ENCODE measurements at regions not wholly inside any gene's neighbourhood (a gene's known extent, or its start where the extent isn't known, plus 50 kb on each side); places are given as distances from the start of the nearest gene placed in this dataset.

DNA sequence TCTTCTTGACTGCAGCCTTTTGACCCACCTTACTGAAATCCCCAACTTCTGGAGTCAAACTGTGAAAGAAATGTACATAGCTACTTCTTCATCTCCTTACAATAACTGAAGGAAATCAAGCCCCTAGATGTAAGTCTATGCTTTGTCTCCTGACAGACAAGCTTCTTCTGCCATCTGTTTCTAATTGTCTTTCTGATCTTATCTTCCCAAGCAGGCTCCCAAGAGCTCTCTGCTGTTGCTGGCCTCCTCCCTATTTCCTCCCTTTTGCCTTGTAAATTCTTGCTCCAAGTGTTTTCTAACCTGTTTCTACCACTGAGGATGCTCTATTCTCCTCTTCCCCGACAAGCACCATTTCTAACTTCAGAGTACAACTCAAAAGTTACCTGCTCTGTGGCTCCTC, 77.4 kb upstream of the OSR1 start:
- TF ChIP-seq SUZ12 (IDR thresholded peaks at IDR 0.05; ENCODE audit: extremely low read depth, insufficient read depth, insufficient read length), result no peak
- TF ChIP-seq YY1 (IDR thresholded peaks at IDR 0.05; ENCODE audit: insufficient read depth, insufficient read length), result no peak
- TF ChIP-seq ZNF274 (IDR thresholded peaks at IDR 0.05; ENCODE audit: low read depth, low read length), result no peak
- no peaks in the 10 kb centered on the region for H3K27me3 ChIP-seq (ENCODE audit: insufficient read depth, insufficient read length)
- no peaks in the 10 kb centered on the region for H3K36me3 ChIP-seq (ENCODE audit: insufficient read depth, insufficient read length, low read length)
- DNase-seq (ENCODE audit: low read depth, low spot score), result no peak
- no peaks in the 10 kb centered on the region for H3K9me3 ChIP-seq (ENCODE audit: insufficient read depth, low read length)
- H3K4me3 ChIP-seq (ENCODE audit: insufficient read length, low read depth), result no peak overlapping the region
- H3K4me1 ChIP-seq (ENCODE audit: insufficient read depth, insufficient read length), result no peaks in the 10 kb centered on the region
- H3K9ac ChIP-seq (ENCODE audit: insufficient read length, low read depth), result no peak overlapping the region

DNA sequence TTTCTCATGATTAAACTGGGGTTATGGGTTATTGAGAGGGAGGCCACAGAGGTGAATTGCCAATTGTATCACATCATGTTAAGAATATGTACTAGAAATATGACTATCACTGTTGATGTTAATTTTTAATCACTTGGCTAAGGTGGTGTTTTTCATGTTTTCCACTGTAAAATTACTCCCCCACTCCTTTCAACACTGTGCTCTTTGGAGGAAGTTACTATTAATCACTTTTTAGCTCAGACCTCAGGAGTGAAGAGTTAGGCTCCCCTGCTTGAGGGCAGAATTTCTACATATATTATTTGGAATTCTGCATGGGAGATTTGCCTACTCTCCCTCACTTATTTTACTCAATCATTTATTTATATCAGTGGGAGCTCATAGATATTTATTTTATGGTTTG, 76.0 kb upstream of the OSR1 start:
- no peak for TF ChIP-seq SUZ12 (IDR thresholded peaks at IDR 0.05; ENCODE audit: extremely low read depth, insufficient read depth, insufficient read length)
- TF ChIP-seq ZNF274 (IDR thresholded peaks at IDR 0.05; ENCODE audit: low read depth, low read length), result no peak
- no peak for TF ChIP-seq YY1 (IDR thresholded peaks at IDR 0.05; ENCODE audit: insufficient read depth, insufficient read length)
- Histone ChIP-seq H3K36me3 (ENCODE audit: insufficient read depth, insufficient read length, low read length) (no peaks in the 10 kb centered on the region), H3K9ac (ENCODE audit: insufficient read length, low read depth) (no peak overlapping the region), H3K27me3 (ENCODE audit: insufficient read depth, insufficient read length) (no peaks in the 10 kb centered on the region), H3K9me3 (ENCODE audit: insufficient read depth, low read length) (no peaks in the 10 kb centered on the region), H3K4me1 (ENCODE audit: insufficient read depth, insufficient read length) (no peaks in the 10 kb centered on the region), H3K4me3 (ENCODE audit: insufficient read length, low read depth) (no peak overlapping the region)
- no peak for DNase-seq (ENCODE audit: low read depth, low spot score)

- H3K36me3 ChIP-seq (ENCODE audit: insufficient read depth, insufficient read length, low read length), result no peaks in the 10 kb centered on the region
- DNase-seq (ENCODE audit: low read depth, low spot score), result no peak
- H3K4me1 ChIP-seq (ENCODE audit: insufficient read depth, insufficient read length), result no peaks in the 10 kb centered on the region
- H3K4me3 ChIP-seq (ENCODE audit: insufficient read length, low read depth), result no peak overlapping the region
- H3K9me3 ChIP-seq (ENCODE audit: insufficient read depth, low read length), result no peaks in the 10 kb centered on the region
- H3K27me3 ChIP-seq (ENCODE audit: insufficient read depth, insufficient read length), result no peaks in the 10 kb centered on the region
- no peak overlapping the region for H3K9ac ChIP-seq (ENCODE audit: insufficient read length, low read depth)
- TF ChIP-seq SUZ12 (IDR thresholded peaks at IDR 0.05; ENCODE audit: extremely low read depth, insufficient read depth, insufficient read length) (no peak), ZNF274 (IDR thresholded peaks at IDR 0.05; ENCODE audit: low read depth, low read length) (no peak), YY1 (IDR thresholded peaks at IDR 0.05; ENCODE audit: insufficient read depth, insufficient read length) (no peak)
Observed at GRCh38 chr2:19426941-19427340, 68.5 kb upstream of the OSR1 start.

GRCh38 chr2:19426144-19426543, 67.7 kb upstream of the OSR1 start:
- TF ChIP-seq YY1 (IDR thresholded peaks at IDR 0.05; ENCODE audit: insufficient read depth, insufficient read length), result no peak
- TF ChIP-seq SUZ12 (IDR thresholded peaks at IDR 0.05; ENCODE audit: extremely low read depth, insufficient read depth, insufficient read length), result no peak
- Histone ChIP-seq H3K9ac (ENCODE audit: insufficient read length, low read depth) (no peak overlapping the region), H3K36me3 (ENCODE audit: insufficient read depth, insufficient read length, low read length) (no peaks in the 10 kb centered on the region), H3K4me3 (ENCODE audit: insufficient read length, low read depth) (no peak overlapping the region), H3K9me3 (ENCODE audit: insufficient read depth, low read length) (no peaks in the 10 kb centered on the region), H3K27me3 (ENCODE audit: insufficient read depth, insufficient read length) (no peaks in the 10 kb centered on the region), H3K4me1 (ENCODE audit: insufficient read depth, insufficient read length) (no peaks in the 10 kb centered on the region)
- no peak for DNase-seq (ENCODE audit: low read depth, low spot score)

DNA sequence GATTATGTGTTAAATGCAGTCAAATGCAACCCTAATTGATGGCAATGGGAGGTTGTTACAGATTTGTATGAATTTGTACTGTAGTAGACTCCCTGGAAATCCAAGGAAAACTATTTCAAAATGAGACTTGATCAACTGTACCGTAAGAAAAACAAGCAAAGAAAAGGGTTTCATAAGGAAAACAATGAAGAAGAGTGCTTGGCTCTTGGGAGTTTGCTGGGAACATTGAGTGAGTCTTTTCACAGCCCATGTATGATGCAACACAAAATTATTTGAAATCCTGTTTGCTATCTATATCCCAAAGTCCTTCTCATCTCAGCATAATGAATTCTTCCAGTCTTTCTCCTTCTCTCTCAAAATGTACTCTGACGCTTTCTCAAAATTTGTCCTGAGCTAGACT, 67.0 kb upstream of the OSR1 start:
- Histone ChIP-seq H3K36me3 (ENCODE audit: insufficient read depth, insufficient read length, low read length) (no peaks in the 10 kb centered on the region), H3K4me3 (ENCODE audit: insufficient read length, low read depth) (no peak overlapping the region), H3K27me3 (ENCODE audit: insufficient read depth, insufficient read length) (no peaks in the 10 kb centered on the region), H3K9me3 (ENCODE audit: insufficient read depth, low read length) (no peaks in the 10 kb centered on the region), H3K9ac (ENCODE audit: insufficient read length, low read depth) (no peak overlapping the region), H3K4me1 (ENCODE audit: insufficient read depth, insufficient read length) (no peaks in the 10 kb centered on the region)
- TF ChIP-seq SUZ12 (IDR thresholded peaks at IDR 0.05; ENCODE audit: extremely low read depth, insufficient read depth, insufficient read length) (no peak), ZNF274 (IDR thresholded peaks at IDR 0.05; ENCODE audit: low read depth, low read length) (no peak), YY1 (IDR thresholded peaks at IDR 0.05; ENCODE audit: insufficient read depth, insufficient read length) (no peak)
- DNase-seq (ENCODE audit: low read depth, low spot score), result no peak

- H3K4me3 ChIP-seq (ENCODE audit: insufficient read length, low read depth), result no peak overlapping the region
- DNase-seq (ENCODE audit: low read depth, low spot score), result no peak
- no peaks in the 10 kb centered on the region for H3K27me3 ChIP-seq (ENCODE audit: insufficient read depth, insufficient read length)
- H3K4me1 ChIP-seq (ENCODE audit: insufficient read depth, insufficient read length), result no peaks in the 10 kb centered on the region
- H3K9me3 ChIP-seq (ENCODE audit: insufficient read depth, low read length), result no peaks in the 10 kb centered on the region
- H3K36me3 ChIP-seq (ENCODE audit: insufficient read depth, insufficient read length, low read length), result no peaks in the 10 kb centered on the region
- no peak overlapping the region for H3K9ac ChIP-seq (ENCODE audit: insufficient read length, low read depth)
- no peak for TF ChIP-seq SUZ12 (IDR thresholded peaks at IDR 0.05; ENCODE audit: extremely low read depth, insufficient read depth, insufficient read length)
- no peak for TF ChIP-seq ZNF274 (IDR thresholded peaks at IDR 0.05; ENCODE audit: low read depth, low read length)
- TF ChIP-seq YY1 (IDR thresholded peaks at IDR 0.05; ENCODE audit: insufficient read depth, insufficient read length), result no peak
Observed at GRCh38 chr2:19419211-19419880, 60.9 kb upstream of the OSR1 start.

GRCh38 chr2:19416784-19417684, 58.6 kb upstream of the OSR1 start:
- Histone ChIP-seq H3K4me3 (ENCODE audit: insufficient read length, low read depth) (no peak overlapping the region), H3K36me3 (ENCODE audit: insufficient read depth, insufficient read length, low read length) (no peaks in the 10 kb centered on the region), H3K4me1 (ENCODE audit: insufficient read depth, insufficient read length) (no peaks in the 10 kb centered on the region), H3K9ac (ENCODE audit: insufficient read length, low read depth) (no peak overlapping the region), H3K27me3 (ENCODE audit: insufficient read depth, insufficient read length) (no peaks in the 10 kb centered on the region), H3K9me3 (ENCODE audit: insufficient read depth, low read length) (no peaks in the 10 kb centered on the region)
- DNase-seq (ENCODE audit: low read depth, low spot score), result no peak
- no peak for TF ChIP-seq SUZ12 (IDR thresholded peaks at IDR 0.05; ENCODE audit: extremely low read depth, insufficient read depth, insufficient read length)
- TF ChIP-seq YY1 (IDR thresholded peaks at IDR 0.05; ENCODE audit: insufficient read depth, insufficient read length), result no peak
- no peak for TF ChIP-seq ZNF274 (IDR thresholded peaks at IDR 0.05; ENCODE audit: low read depth, low read length)
